GM12875 (cell line): ENCODE measurements at regions not wholly inside any gene's neighbourhood (a gene's known extent, or its start where the extent isn't known, plus 50 kb on each side); places are given as distances from the start of the nearest gene placed in this dataset.

Source experiments
- H3K4me3 ChIP-seq: one replicate; pipeline ENCODE4 v1.5.1; 2011; ENCODE audit warnings: low read depth, low read length, control low read depth
- TF ChIP-seq, protein P1 (sequence below): IDR thresholded peaks from 2 replicates; pipeline ENCODE4 v1.5.1; 2011; ENCODE audit warnings: low read depth, mild to moderate bottlenecking, control low read depth, inconsistent platforms, low read length, moderate library complexity, borderline replicate concordance; ENCODE audit not compliant: insufficient read depth

DNA sequence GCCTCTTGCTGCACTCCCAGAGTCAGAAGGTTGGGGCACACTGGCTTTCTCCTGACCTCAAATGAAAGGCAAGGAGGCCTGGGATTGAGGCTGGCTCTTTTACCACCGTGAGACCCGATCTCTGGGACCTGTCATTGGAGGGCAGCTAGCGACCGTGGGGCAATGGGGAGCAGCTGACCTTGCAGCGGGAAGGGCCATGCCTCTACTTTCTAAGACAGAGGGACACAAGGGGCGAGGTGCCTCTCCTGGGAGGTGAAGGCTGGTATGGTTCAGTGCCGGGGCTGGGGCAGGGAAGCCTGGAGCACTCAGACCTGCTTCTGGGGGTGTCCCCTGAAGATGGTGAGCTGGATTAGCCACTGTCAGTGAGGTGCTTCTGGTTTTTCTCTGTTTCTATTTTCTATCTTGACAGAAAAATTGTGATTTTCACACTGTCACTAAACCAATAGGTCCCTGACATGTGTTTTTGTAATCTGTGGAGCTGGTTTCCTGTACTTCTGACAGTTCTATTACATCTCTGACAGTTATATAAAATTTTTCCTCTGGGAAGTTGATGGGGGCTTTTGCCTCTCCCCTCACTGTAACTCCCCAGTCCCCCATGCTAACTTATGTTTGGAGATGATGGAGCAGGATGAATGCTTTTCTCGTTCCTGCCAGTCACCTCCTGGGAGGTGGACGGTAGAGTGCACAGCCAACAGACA lies 340.8 kb downstream of the RPS24 start:
- no peak overlapping the region for H3K4me3 ChIP-seq
- TF ChIP-seq, protein P1, sequence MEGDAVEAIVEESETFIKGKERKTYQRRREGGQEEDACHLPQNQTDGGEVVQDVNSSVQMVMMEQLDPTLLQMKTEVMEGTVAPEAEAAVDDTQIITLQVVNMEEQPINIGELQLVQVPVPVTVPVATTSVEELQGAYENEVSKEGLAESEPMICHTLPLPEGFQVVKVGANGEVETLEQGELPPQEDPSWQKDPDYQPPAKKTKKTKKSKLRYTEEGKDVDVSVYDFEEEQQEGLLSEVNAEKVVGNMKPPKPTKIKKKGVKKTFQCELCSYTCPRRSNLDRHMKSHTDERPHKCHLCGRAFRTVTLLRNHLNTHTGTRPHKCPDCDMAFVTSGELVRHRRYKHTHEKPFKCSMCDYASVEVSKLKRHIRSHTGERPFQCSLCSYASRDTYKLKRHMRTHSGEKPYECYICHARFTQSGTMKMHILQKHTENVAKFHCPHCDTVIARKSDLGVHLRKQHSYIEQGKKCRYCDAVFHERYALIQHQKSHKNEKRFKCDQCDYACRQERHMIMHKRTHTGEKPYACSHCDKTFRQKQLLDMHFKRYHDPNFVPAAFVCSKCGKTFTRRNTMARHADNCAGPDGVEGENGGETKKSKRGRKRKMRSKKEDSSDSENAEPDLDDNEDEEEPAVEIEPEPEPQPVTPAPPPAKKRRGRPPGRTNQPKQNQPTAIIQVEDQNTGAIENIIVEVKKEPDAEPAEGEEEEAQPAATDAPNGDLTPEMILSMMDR, result no peak

DNA sequence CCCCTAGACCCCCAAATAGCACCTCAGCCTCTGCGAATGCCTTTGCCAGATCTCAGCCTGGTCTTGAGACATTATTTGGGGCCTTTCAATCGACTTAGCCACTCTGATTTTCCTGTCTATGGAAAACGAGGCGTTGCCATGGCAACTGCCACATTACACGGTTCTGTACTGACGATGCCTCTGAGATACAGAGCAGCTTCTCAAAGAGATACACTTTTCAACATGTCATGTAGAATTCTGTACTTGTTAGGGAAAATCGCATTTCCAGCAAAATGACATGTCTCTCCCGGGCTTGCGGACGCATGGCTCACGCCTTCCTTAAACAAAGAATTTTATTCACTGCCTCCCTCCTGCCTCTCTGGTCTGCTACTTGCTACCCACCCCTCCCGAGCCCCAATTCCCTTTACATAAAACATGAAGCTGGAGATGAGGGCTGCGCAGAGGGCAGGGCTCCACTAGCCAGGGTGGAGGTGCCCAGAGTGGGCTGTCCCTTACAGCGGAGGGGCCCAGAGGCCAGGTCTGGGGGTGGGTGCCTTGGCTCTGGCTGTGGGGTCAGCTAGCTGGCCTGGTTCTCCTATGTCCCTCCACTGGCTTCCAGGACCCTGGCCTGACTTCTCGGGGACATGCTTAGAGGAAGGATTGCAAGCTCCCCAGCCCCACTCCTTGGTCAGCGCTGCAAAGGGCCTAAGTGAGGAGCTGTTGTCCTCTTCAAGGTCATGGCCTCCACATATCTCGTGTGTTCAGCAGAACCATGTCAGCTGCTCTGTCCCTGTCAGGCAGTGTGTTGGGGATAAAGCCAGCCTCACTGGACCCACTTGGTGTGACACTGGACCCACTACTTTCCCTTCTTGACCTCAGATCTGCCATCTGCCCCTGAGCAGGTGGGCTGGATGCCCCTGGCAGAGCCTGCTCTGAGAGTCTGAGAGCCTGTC lies 342.5 kb downstream of the RPS24 start:
- no peak overlapping the region for H3K4me3 ChIP-seq
- TF ChIP-seq, protein P1, result no peak

DNA sequence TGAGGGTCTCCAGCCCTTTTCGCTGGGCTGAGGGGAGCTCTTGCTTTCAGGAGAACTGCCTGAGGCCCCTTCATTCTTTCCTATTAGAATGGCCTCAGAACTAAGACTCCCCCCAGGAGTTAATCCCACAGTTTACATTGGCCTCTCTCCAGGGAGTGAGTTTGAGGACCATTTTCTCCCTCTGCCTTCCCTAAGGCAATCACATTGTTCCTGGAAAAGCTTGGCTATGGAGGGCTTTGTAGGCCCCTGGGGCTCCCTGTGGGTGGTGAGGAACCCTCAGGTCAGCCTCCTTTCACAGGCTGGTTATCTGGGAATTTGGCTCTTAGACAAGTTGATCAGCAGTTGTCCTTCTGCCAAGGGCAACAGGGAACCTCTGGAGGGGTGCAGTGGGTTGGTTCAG lies 343.7 kb downstream of the RPS24 start:
- TF ChIP-seq, protein P1, result no peak

DNA sequence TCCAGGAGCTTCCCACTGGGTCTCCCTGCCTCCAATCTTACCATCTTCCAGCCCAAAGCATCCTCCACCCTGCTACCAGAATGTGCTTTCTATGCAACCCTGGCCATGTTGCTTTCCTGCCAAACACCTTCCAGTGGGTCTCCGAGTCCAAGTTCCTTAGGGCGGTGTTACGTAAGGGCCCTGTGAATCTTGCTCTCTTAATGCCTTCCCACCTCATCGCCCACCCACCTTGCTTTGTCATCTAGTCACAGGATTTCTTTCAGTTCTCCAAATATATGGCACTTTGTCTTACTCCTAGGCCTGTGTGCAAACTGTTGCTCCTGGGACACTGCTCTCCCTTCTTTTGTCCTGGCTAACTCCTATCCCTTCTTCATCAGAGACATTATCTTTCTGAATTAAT lies 344.5 kb downstream of the RPS24 start:
- TF ChIP-seq, protein P1, result no peak
- no peak overlapping the region for H3K4me3 ChIP-seq

More for the DNA sequence above, 343.7 kb downstream of the RPS24 start:
- no peak overlapping the region for H3K4me3 ChIP-seq

- no peak overlapping the region for H3K4me3 ChIP-seq
- TF ChIP-seq, protein P1, result peak; percentile 31; the same call in 1 of the 2 replicates
Measured at GRCh38 chr10:78381107-78381506, 347.4 kb downstream of the RPS24 start.

- TF ChIP-seq, protein P1, result no peak
- H3K4me3 ChIP-seq, result no peak overlapping the region
Measured at GRCh38 chr10:78382047-78382446, 348.4 kb downstream of the RPS24 start.
